Nephron (organoid): ENCODE measurements at regions not wholly inside any gene's neighbourhood (a gene's known extent, or its start where the extent isn't known, plus 50 kb on each side); places are given as distances from the start of the nearest gene placed in this dataset.

Experiments used
- H3K27ac Mint-ChIP-seq, 3 experiments: 2 replicates each; pipeline ENCODE4 v1.8.0; 2020; ENCODE audit warnings: mixed read lengths in 3 of 3, mild to moderate bottlenecking in 2 of 3, moderate library complexity in 1 of 3
- H3K27me3 Mint-ChIP-seq: 2 replicates; pipeline ENCODE4 v1.8.0; 2021; ENCODE audit warnings: low read depth, mild to moderate bottlenecking, moderate library complexity, mixed read lengths
- H3K36me3 Mint-ChIP-seq: 2 replicates; pipeline ENCODE4 v1.8.0; 2020; ENCODE audit warnings: low read depth, mixed read lengths
- H3K4me1 Mint-ChIP-seq: 2 replicates; pipeline ENCODE4 v1.8.0; 2020; ENCODE audit warnings: mixed read lengths
- H3K4me3 Mint-ChIP-seq, 3 experiments: 2 replicates each; pipeline ENCODE4 v1.8.0; 2020; ENCODE audit warnings: mild to moderate bottlenecking in 3 of 3, mixed read lengths in 3 of 3, moderate library complexity in 2 of 3
- H3K9me3 Mint-ChIP-seq: 2 replicates; pipeline ENCODE4 v1.8.0; 2020; ENCODE audit warnings: mixed read lengths
- TF ChIP-seq, protein P1 (sequence below), 3 experiments: fragments of 200-600 bp; sonication (generic); IDR thresholded peaks; one replicate each; pipeline ENCODE4 v1.5.0; 2021; ENCODE audit warnings: antibody characterized with exemption in 3 of 3; ENCODE audit not compliant: unreplicated experiment in 3 of 3

DNA sequence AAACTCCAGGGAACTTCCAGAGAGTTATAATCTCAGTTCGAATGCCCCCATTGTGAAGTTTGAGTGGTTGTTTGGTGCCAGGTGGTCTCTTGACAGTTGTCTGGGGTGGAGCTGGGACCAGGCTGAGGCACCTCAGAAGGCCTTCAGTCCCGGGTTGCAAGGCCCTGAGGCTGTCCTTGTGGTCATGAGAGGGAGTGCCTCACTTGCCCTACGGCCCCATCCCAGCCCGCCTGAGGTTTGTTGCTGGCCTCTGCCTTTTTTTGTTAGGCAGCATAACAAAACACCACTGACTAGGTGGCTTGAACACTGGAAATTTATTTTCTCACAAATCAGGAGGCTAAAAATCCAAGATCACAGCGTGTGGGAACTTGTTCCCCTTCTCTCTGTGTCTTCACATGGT is 73.0 kb upstream of the PAPPA start:
- Mint-ChIP-seq H3K27me3 (no peaks in the 10 kb centered on the region), H3K4me3 (no peak overlapping the region), H3K4me1 (peaks cover 7% of the 10 kb centered on the region), H3K9me3 (no peaks in the 10 kb centered on the region), H3K27ac (no peak overlapping the region), H3K36me3 (no peaks in the 10 kb centered on the region)
- TF ChIP-seq, protein P1, sequence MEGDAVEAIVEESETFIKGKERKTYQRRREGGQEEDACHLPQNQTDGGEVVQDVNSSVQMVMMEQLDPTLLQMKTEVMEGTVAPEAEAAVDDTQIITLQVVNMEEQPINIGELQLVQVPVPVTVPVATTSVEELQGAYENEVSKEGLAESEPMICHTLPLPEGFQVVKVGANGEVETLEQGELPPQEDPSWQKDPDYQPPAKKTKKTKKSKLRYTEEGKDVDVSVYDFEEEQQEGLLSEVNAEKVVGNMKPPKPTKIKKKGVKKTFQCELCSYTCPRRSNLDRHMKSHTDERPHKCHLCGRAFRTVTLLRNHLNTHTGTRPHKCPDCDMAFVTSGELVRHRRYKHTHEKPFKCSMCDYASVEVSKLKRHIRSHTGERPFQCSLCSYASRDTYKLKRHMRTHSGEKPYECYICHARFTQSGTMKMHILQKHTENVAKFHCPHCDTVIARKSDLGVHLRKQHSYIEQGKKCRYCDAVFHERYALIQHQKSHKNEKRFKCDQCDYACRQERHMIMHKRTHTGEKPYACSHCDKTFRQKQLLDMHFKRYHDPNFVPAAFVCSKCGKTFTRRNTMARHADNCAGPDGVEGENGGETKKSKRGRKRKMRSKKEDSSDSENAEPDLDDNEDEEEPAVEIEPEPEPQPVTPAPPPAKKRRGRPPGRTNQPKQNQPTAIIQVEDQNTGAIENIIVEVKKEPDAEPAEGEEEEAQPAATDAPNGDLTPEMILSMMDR (IDR thresholded peaks at IDR 0.05; ENCODE audit: unreplicated experiment in 3 of 3): no peak

DNA sequence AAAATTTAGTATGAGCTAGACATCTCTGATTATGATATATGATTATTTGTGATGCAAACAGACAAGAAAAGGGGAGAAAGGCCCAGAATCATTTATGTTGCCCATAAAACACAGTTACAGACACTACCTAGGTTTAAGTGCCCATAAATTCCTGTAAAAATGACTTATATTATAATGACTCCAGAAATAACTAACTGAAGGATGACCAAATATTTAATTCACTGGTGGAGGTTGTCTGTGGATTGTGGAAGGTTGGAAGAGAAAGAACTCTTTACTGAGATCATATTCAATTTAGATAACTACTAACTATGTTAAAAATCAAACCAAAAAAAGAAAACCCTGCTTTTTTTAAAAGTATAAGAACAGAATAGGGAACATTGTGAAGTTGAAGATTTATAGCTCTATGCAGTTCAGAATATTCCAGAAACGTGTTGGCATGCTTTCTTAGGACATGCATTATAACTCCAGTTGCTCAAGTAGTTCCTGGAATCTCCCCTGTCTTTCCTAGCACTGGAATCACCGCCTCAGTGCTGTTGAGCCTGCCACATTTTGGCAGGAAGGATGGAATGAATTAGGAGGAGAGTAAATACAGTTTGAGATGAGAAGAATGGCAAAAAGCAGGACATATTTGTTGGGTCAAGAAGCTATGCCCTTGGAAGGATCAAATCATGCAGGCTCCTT is 72.0 kb upstream of the PAPPA start:
- no peaks in the 10 kb centered on the region for H3K27me3 Mint-ChIP-seq
- no peak overlapping the region for H3K27ac Mint-ChIP-seq
- H3K9me3 Mint-ChIP-seq: no peaks in the 10 kb centered on the region
- TF ChIP-seq, protein P1 (IDR thresholded peaks at IDR 0.05; ENCODE audit: unreplicated experiment in 3 of 3): no peak
- no peaks in the 10 kb centered on the region for H3K36me3 Mint-ChIP-seq
- H3K4me3 Mint-ChIP-seq: no peak overlapping the region
- H3K4me1 Mint-ChIP-seq: peaks cover 7% of the 10 kb centered on the region

DNA sequence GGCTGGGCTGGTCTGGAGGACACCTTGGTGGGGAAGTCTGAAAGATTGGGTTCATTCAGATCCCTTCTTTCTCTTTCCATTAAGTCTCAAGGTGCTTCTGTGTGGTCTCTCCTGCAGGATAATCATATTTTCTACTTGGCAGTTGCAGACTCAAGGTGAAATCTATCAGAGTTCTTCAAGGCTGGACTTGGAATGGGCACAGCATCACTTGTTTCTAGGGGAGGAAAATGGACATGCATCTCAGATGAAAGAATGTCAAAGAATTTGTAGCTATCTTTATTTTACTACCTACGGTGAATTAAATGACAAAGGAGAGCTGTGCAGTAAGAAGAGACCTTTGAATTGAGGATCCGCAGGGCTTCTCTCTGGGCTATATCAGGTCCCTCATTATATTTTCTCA is 69.8 kb upstream of the PAPPA start:
- Mint-ChIP-seq H3K4me1 (peaks cover 7% of the 10 kb centered on the region), H3K27ac (no peak overlapping the region), H3K27me3 (no peaks in the 10 kb centered on the region), H3K4me3 (no peak overlapping the region), H3K36me3 (no peaks in the 10 kb centered on the region), H3K9me3 (no peaks in the 10 kb centered on the region)
- TF ChIP-seq, protein P1 (IDR thresholded peaks at IDR 0.05; ENCODE audit: unreplicated experiment in 3 of 3): no peak

DNA sequence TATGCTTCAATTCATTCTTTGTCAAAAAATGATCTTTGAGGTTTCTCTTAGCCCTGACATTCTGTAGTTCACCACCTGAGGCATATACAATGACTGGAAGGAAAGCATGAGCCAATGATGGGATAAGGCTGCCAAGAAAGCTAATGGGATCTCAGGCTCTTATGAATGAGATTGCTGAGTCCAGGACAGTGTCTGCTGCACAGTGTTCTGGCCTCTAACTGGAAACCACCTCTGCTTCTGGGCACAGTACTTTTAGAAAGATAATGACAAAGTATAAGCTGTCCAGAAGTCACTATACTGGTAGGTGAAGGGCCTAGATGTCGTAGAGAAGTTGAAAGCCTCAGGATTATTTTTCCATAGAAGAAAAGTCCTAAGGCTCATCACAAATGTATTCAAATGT is 69.1 kb upstream of the PAPPA start:
- peaks cover 7% of the 10 kb centered on the region for H3K4me1 Mint-ChIP-seq
- no peaks in the 10 kb centered on the region for H3K36me3 Mint-ChIP-seq
- H3K27ac Mint-ChIP-seq: no peak overlapping the region
- no peaks in the 10 kb centered on the region for H3K9me3 Mint-ChIP-seq
- TF ChIP-seq, protein P1 (IDR thresholded peaks at IDR 0.05; ENCODE audit: unreplicated experiment in 3 of 3): no peak
- H3K27me3 Mint-ChIP-seq: no peaks in the 10 kb centered on the region
- no peak overlapping the region for H3K4me3 Mint-ChIP-seq

DNA sequence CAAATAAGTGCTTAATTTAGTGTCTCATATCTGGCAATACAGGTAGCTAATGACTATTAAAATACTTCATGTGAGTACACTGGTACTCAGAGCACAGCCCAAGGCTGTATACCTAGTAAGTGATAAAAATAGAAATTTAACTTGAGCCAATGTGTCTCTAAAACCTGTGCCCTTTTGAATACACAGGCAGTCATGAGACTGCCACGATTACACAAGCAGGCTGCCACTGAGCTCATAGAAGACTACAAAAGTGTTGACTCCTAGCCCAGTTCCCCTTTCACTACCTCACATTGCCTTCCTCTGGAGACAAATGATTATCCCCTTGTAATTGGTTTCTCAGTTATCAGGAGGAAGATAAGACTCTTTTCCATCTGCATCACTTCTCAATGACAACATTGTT is 66.3 kb upstream of the PAPPA start:
- no peak overlapping the region for H3K4me3 Mint-ChIP-seq
- H3K9me3 Mint-ChIP-seq: no peaks in the 10 kb centered on the region
- H3K27ac Mint-ChIP-seq: no peak overlapping the region
- no peaks in the 10 kb centered on the region for H3K27me3 Mint-ChIP-seq
- H3K36me3 Mint-ChIP-seq: no peaks in the 10 kb centered on the region
- TF ChIP-seq, protein P1 (IDR thresholded peaks at IDR 0.05; ENCODE audit: unreplicated experiment in 3 of 3): no peak
- H3K4me1 Mint-ChIP-seq: no peaks in the 10 kb centered on the region

DNA sequence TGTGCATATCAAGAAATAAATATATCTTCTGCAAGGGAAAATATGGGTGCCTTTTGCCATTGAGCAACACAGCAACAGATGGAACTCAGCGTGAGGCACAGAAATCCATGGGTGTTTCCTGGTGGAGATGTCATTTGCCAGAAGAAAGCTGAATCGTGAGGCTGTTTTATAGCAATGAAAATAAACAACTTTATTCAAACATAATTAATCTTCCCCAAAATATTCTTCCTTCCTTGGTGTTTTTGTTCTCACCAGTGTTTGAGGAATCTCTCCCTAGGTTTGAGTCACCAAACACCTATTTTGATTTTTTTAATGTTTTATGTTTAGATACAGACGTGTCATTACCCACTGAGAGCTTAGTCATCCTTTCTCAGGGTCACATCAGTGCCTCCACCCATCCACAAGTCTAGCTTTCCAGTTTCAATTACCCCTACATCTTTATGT is 65.8 kb upstream of the PAPPA start:
- H3K27ac Mint-ChIP-seq: no peak overlapping the region
- no peaks in the 10 kb centered on the region for H3K36me3 Mint-ChIP-seq
- H3K4me1 Mint-ChIP-seq: no peaks in the 10 kb centered on the region
- H3K9me3 Mint-ChIP-seq: no peaks in the 10 kb centered on the region
- H3K4me3 Mint-ChIP-seq: no peak overlapping the region
- H3K27me3 Mint-ChIP-seq: no peaks in the 10 kb centered on the region
- TF ChIP-seq, protein P1 (IDR thresholded peaks at IDR 0.05; ENCODE audit: unreplicated experiment in 3 of 3): no peak
